DMS 273 (cell line): ENCODE measurements at regions not wholly inside any gene's neighbourhood (a gene's known extent, or its start where the extent isn't known, plus 50 kb on each side); places are given as distances from the start of the nearest gene placed in this dataset.
"Not testable (repeated sequence)": the region's sequence is repeated elsewhere in the genome, so short reads cannot be mapped to it uniquely, and the experiment has no call there.

Experiments
- DNase-seq: peaks from one replicate; lab custom pipeline; 2025; ENCODE audit not compliant: unreplicated experiment; lab: John Stamatoyannopoulos, UW

GRCh38 chr1:120544434-120544833 lies 129.6 kb downstream of the NBPF8 start:
- not testable (repeated sequence) for DNase-seq

GRCh38 chr1:120550335-120550734 lies 135.5 kb downstream of the NBPF8 start:
- not testable (repeated sequence) for DNase-seq

GRCh38 chr1:120552190-120552589 lies 137.4 kb downstream of the NBPF8 start:
- DNase-seq = not testable (repeated sequence)

- DNase-seq = peak; percentile 14
Observed at GRCh38 chr1:120557605-120558302, 142.9 kb downstream of the NBPF8 start.

- peak; percentile 68 for DNase-seq
Observed at GRCh38 chr1:120558303-120559060, 143.6 kb downstream of the NBPF8 start.

- DNase-seq = not testable (repeated sequence)
Observed at GRCh38 chr1:120561767-120562166, 146.9 kb downstream of the NBPF8 start.

GRCh38 chr1:120565396-120565795 lies 150.6 kb downstream of the NBPF8 start:
- not testable (repeated sequence) for DNase-seq

- DNase-seq = not testable (repeated sequence)
Observed at GRCh38 chr1:120567620-120568019, 152.8 kb downstream of the NBPF8 start.

- not testable (repeated sequence) for DNase-seq
Observed at GRCh38 chr1:120575201-120575600, 148.5 kb upstream of the NBPF26 start.

- DNase-seq = not testable (repeated sequence)
Observed at GRCh38 chr1:120582135-120582534, 141.6 kb upstream of the NBPF26 start.

- not testable (repeated sequence) for DNase-seq
Observed at GRCh38 chr1:120586053-120586452, 137.7 kb upstream of the NBPF26 start.

- DNase-seq = not testable (repeated sequence)
Observed at GRCh38 chr1:120588811-120589210, 134.9 kb upstream of the NBPF26 start.

GRCh38 chr1:120591774-120592173 lies 132.0 kb upstream of the NBPF26 start:
- DNase-seq = not testable (repeated sequence)

- not testable (repeated sequence) for DNase-seq
Observed at GRCh38 chr1:120592943-120593342, 130.8 kb upstream of the NBPF26 start.

GRCh38 chr1:120593648-120594047 lies 130.1 kb upstream of the NBPF26 start:
- not testable (repeated sequence) for DNase-seq

GRCh38 chr1:120598331-120598951 lies 125.3 kb upstream of the NBPF26 start:
- not testable (repeated sequence) for DNase-seq

- not testable (repeated sequence) for DNase-seq
Observed at GRCh38 chr1:120599511-120599910, 124.2 kb upstream of the NBPF26 start.

- not testable (repeated sequence) for DNase-seq
Observed at GRCh38 chr1:120600442-120601041, 123.2 kb upstream of the NBPF26 start.

GRCh38 chr1:120607882-120608281 lies 115.9 kb upstream of the NBPF26 start:
- not testable (repeated sequence) for DNase-seq

- DNase-seq = not testable (repeated sequence)
Observed at GRCh38 chr1:120608314-120609014, 115.3 kb upstream of the NBPF26 start.
